C4-2B (cell line): ENCODE measurements at regions not wholly inside any gene's neighbourhood (a gene's known extent, or its start where the extent isn't known, plus 50 kb on each side); places are given as distances from the start of the nearest gene placed in this dataset.

Experiments
- CTCF ChIP-seq: fragments of 450-650 bp; conservative IDR thresholded peaks from 2 replicates; pipeline ENCODE4 v1.5.1; 2017; ENCODE audit warnings: mild to moderate bottlenecking
- ZFX ChIP-seq: fragments of 450-650 bp; IDR thresholded peaks from 2 replicates; pipeline ENCODE4 v1.6.1; 2017

- TF ChIP-seq CTCF (no peak), ZFX (no peak)
These were observed 111.9 kb downstream of the TRIM27 start for GRCh38 chr6:28811873-28812272.
